K562 (cell line): ENCODE measurements at regions not wholly inside any gene's neighbourhood (a gene's known extent, or its start where the extent isn't known, plus 50 kb on each side); places are given as distances from the start of the nearest gene placed in this dataset.
A peak's percentile ranks its signal among the peaks of the same experiment; 100 is the strongest.

Experiments used
- CHAMP1 ChIP-seq: fragments of 450-650 bp; IDR thresholded peaks from 2 replicates; pipeline ENCODE4 v1.6.1; 2016; ENCODE audit warnings: mild to moderate bottlenecking
- ESRRA ChIP-seq: fragments of 450-650 bp; IDR thresholded peaks from 2 replicates; pipeline ENCODE4 v1.6.1; 2014; ENCODE audit warnings: low read depth, mild to moderate bottlenecking, moderate library complexity, borderline replicate concordance
- GABPA ChIP-seq: fragments of 200-800 bp; sonication (Bioruptor generic); conservative IDR thresholded peaks from 2 replicates; pipeline ENCODE4 v1.6.1; 2016; ENCODE audit warnings: low read depth, missing genetic modification characterization, missing compliant biosample characterization
- GABPB1 ChIP-seq: sonication (generic); formaldehyde crosslinking; IDR thresholded peaks from 2 replicates; pipeline ENCODE4 v1.8.0; 2022; ENCODE audit warnings: mild to moderate bottlenecking, missing genetic modification reagents
- HDAC2 ChIP-seq: fragments of 450-650 bp; IDR thresholded peaks from 2 replicates; pipeline ENCODE4 v1.6.1; 2016; ENCODE audit warnings: mild to moderate bottlenecking
- NCOA4 ChIP-seq: fragments of 450-650 bp; IDR thresholded peaks from 2 replicates; pipeline ENCODE4 v1.6.1; 2018; ENCODE audit warnings: mild to moderate bottlenecking; ENCODE audit not compliant: partially characterized antibody
- PURB ChIP-seq: sonication (generic); formaldehyde crosslinking; IDR thresholded peaks from 2 replicates; pipeline ENCODE4 v1.9.0; 2021; ENCODE audit warnings: low read depth, mild to moderate bottlenecking, missing genetic modification reagents
- RFX1 ChIP-seq: fragments of 450-650 bp; IDR thresholded peaks from 2 replicates; pipeline ENCODE4 v1.6.1; 2016; ENCODE audit warnings: mild to moderate bottlenecking, moderate library complexity
- SP1 ChIP-seq: sonication (generic); formaldehyde crosslinking; IDR thresholded peaks from 2 replicates; pipeline ENCODE4 v1.8.1; 2022; ENCODE audit warnings: mild to moderate bottlenecking, missing genetic modification reagents
- TAF9B ChIP-seq: fragments of 450-650 bp; IDR thresholded peaks from 2 replicates; pipeline ENCODE4 v1.6.1; 2018; ENCODE audit warnings: mild to moderate bottlenecking; ENCODE audit not compliant: partially characterized antibody
- ZBTB43 ChIP-seq: sonication (generic); formaldehyde crosslinking; IDR thresholded peaks from 2 replicates; pipeline ENCODE4 v1.8.0; 2023; ENCODE audit warnings: mild to moderate bottlenecking, missing genetic modification reagents
- ZNF3 ChIP-seq: fragments of 250-450 bp; sonication (Bioruptor Pico); IDR thresholded peaks from 2 replicates; pipeline ENCODE4 v1.5.0; 2021; ENCODE audit warnings: mild to moderate bottlenecking, moderate library complexity
- ZNF511 ChIP-seq: sonication (generic); formaldehyde crosslinking; IDR thresholded peaks from 2 replicates; pipeline ENCODE4 v1.8.0; 2022; ENCODE audit warnings: mild to moderate bottlenecking, missing genetic modification reagents
- ZNF639 ChIP-seq, 2 experiments: fragments of 200-800 bp in 1 of 2; sonication (Bioruptor generic) in 1 of 2; sonication (generic) in 1 of 2; formaldehyde crosslinking in 1 of 2; IDR thresholded peaks in 1 of 2; conservative IDR thresholded peaks in 1 of 2; 2 replicates each; pipeline versions ENCODE4 v1.5.0 to v1.6.1; 2016 to 2020; ENCODE audit warnings: missing compliant biosample characterization in 1 of 2, missing genetic modification characterization in 1 of 2, missing genetic modification reagents in 1 of 2
- ZNF79 ChIP-seq: fragments of 250-450 bp; sonication (Bioruptor Pico); IDR thresholded peaks from 2 replicates; pipeline ENCODE4 v1.4.0; 2020; ENCODE audit warnings: low read depth, mild to moderate bottlenecking, moderate library complexity
- TF ChIP-seq, protein P1 (sequence below): sonication (generic); formaldehyde crosslinking; IDR thresholded peaks from 2 replicates; pipeline ENCODE4 v1.5.0; 2020; ENCODE audit warnings: missing genetic modification reagents
- TF ChIP-seq, protein P2 (sequence below): fragments of 250-450 bp; sonication (Bioruptor Pico); IDR thresholded peaks from 2 replicates; pipeline ENCODE4 v1.4.0; 2020; ENCODE audit warnings: mild to moderate bottlenecking, moderate library complexity, borderline replicate concordance

DNA sequence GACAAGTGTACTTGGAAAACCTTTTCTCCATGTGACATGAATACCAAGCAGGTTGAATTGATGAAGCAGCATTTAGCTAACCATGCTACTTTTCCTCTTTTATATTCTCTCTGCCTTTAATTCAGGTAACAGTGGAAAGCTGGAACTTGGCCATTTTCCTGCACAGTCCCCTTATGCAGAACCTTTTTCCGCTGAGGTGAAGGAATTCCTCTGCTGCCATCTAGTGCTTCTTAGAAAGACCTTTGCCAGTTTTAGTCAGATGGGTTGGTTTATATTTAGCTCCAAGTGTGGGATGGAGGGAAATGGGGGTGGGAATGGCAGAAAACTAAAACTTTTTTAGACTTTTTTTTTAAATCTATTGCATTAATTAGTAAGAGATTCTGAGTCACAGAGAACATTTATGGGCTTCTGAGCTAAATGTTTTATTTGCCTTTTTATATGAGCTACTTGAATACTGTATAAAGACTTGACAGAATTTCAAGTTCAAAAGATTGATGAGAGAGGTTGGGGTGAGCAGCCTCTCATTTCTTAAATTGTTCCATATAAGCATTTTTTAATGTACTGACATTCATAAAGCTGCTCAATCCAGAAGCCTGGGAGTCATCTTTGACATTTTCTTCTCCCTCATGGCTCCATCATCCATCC lies 153.9 kb upstream of the ZC3H12C start (continued):
- TF ChIP-seq ZNF79 (CRISPR knock-in tag) (no peak), NCOA4 (no peak), GABPA (no peak), HDAC2 (no peak), GABPB1 (CRISPR knock-in tag) (no peak), SP1 (CRISPR knock-in tag) (no peak), CHAMP1 (no peak), PURB (CRISPR knock-in tag) (no peak), ZNF511 (CRISPR knock-in tag) (no peak), TAF9B (peak; percentile 17), ZBTB43 (CRISPR knock-in tag) (no peak), ZNF3 (CRISPR knock-in tag) (no peak), ESRRA (no peak), ZNF639 (CRISPR knock-in tag; conservative IDR thresholded peaks at IDR 0.05 in 1 of 2, IDR thresholded peaks at IDR 0.05 in 1 of 2) (no peak), RFX1 (no peak)
- TF ChIP-seq, protein P1, sequence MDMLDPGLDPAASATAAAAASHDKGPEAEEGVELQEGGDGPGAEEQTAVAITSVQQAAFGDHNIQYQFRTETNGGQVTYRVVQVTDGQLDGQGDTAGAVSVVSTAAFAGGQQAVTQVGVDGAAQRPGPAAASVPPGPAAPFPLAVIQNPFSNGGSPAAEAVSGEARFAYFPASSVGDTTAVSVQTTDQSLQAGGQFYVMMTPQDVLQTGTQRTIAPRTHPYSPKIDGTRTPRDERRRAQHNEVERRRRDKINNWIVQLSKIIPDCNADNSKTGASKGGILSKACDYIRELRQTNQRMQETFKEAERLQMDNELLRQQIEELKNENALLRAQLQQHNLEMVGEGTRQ, result no peak
- TF ChIP-seq, protein P2, sequence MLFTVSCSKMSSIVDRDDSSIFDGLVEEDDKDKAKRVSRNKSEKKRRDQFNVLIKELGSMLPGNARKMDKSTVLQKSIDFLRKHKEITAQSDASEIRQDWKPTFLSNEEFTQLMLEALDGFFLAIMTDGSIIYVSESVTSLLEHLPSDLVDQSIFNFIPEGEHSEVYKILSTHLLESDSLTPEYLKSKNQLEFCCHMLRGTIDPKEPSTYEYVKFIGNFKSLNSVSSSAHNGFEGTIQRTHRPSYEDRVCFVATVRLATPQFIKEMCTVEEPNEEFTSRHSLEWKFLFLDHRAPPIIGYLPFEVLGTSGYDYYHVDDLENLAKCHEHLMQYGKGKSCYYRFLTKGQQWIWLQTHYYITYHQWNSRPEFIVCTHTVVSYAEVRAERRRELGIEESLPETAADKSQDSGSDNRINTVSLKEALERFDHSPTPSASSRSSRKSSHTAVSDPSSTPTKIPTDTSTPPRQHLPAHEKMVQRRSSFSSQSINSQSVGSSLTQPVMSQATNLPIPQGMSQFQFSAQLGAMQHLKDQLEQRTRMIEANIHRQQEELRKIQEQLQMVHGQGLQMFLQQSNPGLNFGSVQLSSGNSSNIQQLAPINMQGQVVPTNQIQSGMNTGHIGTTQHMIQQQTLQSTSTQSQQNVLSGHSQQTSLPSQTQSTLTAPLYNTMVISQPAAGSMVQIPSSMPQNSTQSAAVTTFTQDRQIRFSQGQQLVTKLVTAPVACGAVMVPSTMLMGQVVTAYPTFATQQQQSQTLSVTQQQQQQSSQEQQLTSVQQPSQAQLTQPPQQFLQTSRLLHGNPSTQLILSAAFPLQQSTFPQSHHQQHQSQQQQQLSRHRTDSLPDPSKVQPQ (CRISPR knock-in tag), result no peak
